HEK293 (cell line): ENCODE measurements at regions not wholly inside any gene's neighbourhood (a gene's known extent, or its start where the extent isn't known, plus 50 kb on each side); places are given as distances from the start of the nearest gene placed in this dataset.

Experiments used
- TF ChIP-seq, protein P1 (sequence below): fragments of 450-650 bp; formaldehyde crosslinking; IDR thresholded peaks from 2 replicates; pipeline ENCODE4 v1.5.1; 2016; ENCODE audit warnings: missing biosample characterization, missing genetic modification characterization
- TF ChIP-seq, protein P2 (sequence below): fragments of 450-650 bp; formaldehyde crosslinking; conservative IDR thresholded peaks from 2 replicates; pipeline ENCODE4 v1.5.1; 2016; ENCODE audit warnings: low read depth, missing biosample characterization, missing genetic modification characterization

- TF ChIP-seq, protein P1, sequence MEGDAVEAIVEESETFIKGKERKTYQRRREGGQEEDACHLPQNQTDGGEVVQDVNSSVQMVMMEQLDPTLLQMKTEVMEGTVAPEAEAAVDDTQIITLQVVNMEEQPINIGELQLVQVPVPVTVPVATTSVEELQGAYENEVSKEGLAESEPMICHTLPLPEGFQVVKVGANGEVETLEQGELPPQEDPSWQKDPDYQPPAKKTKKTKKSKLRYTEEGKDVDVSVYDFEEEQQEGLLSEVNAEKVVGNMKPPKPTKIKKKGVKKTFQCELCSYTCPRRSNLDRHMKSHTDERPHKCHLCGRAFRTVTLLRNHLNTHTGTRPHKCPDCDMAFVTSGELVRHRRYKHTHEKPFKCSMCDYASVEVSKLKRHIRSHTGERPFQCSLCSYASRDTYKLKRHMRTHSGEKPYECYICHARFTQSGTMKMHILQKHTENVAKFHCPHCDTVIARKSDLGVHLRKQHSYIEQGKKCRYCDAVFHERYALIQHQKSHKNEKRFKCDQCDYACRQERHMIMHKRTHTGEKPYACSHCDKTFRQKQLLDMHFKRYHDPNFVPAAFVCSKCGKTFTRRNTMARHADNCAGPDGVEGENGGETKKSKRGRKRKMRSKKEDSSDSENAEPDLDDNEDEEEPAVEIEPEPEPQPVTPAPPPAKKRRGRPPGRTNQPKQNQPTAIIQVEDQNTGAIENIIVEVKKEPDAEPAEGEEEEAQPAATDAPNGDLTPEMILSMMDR (tag by site-specific recombination) = no peak
- TF ChIP-seq, protein P2, sequence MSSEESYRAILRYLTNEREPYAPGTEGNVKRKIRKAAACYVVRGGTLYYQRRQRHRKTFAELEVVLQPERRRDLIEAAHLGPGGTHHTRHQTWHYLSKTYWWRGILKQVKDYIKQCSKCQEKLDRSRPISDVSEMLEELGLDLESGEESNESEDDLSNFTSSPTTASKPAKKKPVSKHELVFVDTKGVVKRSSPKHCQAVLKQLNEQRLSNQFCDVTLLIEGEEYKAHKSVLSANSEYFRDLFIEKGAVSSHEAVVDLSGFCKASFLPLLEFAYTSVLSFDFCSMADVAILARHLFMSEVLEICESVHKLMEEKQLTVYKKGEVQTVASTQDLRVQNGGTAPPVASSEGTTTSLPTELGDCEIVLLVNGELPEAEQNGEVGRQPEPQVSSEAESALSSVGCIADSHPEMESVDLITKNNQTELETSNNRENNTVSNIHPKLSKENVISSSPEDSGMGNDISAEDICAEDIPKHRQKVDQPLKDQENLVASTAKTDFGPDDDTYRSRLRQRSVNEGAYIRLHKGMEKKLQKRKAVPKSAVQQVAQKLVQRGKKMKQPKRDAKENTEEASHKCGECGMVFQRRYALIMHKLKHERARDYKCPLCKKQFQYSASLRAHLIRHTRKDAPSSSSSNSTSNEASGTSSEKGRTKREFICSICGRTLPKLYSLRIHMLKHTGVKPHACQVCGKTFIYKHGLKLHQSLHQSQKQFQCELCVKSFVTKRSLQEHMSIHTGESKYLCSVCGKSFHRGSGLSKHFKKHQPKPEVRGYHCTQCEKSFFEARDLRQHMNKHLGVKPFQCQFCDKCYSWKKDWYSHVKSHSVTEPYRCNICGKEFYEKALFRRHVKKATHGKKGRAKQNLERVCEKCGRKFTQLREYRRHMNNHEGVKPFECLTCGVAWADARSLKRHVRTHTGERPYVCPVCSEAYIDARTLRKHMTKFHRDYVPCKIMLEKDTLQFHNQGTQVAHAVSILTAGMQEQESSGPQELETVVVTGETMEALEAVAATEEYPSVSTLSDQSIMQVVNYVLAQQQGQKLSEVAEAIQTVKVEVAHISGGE (tag by site-specific recombination) = no peak
Measured at GRCh38 chr3:135528413-135529015, 437.0 kb upstream of the PPP2R3A start.
